HEK293 (cell line): ENCODE measurements at regions not wholly inside any gene's neighbourhood (a gene's known extent, or its start where the extent isn't known, plus 50 kb on each side); places are given as distances from the start of the nearest gene placed in this dataset.

Experiments used
- CTCF ChIP-seq: fragments of 450-650 bp; formaldehyde crosslinking; IDR thresholded peaks from 2 replicates; pipeline ENCODE4 v1.5.1; 2016; ENCODE audit warnings: missing biosample characterization, missing genetic modification characterization
- REST ChIP-seq: fragments of 450-650 bp; formaldehyde crosslinking; IDR thresholded peaks from 2 replicates; pipeline ENCODE4 v1.5.1; 2016; ENCODE audit warnings: missing biosample characterization, missing genetic modification characterization
- SALL2 ChIP-seq: fragments of 450-650 bp; formaldehyde crosslinking; IDR thresholded peaks from 2 replicates; pipeline ENCODE4 v1.5.0; 2017; ENCODE audit warnings: missing biosample characterization, mild to moderate bottlenecking, missing genetic modification characterization, borderline replicate concordance
- ZBTB20 ChIP-seq: fragments of 450-650 bp; formaldehyde crosslinking; IDR thresholded peaks from 2 replicates; pipeline ENCODE4 v1.5.1; 2016; ENCODE audit warnings: missing biosample characterization, missing genetic modification characterization
- ZNF274 ChIP-seq, 2 experiments: fragments of 200-500 bp in 1 of 2; fragments of 450-650 bp in 1 of 2; sonication (Bioruptor generic) in 1 of 2; formaldehyde crosslinking in 1 of 2; IDR thresholded peaks; 2 replicates each; pipeline versions ENCODE4 v1.5.1 to v1.6.1; 2014 to 2016; ENCODE audit warnings: borderline replicate concordance in 1 of 2, inconsistent platforms in 1 of 2, low read length in 1 of 2, missing biosample characterization in 1 of 2, missing genetic modification characterization in 1 of 2
- ZNF335 ChIP-seq: fragments of 450-650 bp; formaldehyde crosslinking; conservative IDR thresholded peaks from 2 replicates; pipeline ENCODE4 v1.5.1; 2016; ENCODE audit warnings: missing biosample characterization, missing genetic modification characterization
- ZNF585B ChIP-seq: fragments of 450-650 bp; formaldehyde crosslinking; IDR thresholded peaks from 2 replicates; pipeline ENCODE4 v1.5.1; 2016; ENCODE audit warnings: missing biosample characterization, missing genetic modification characterization
- ZNF654 ChIP-seq: fragments of 450-650 bp; formaldehyde crosslinking; IDR thresholded peaks from 2 replicates; pipeline ENCODE4 v1.5.1; 2016; ENCODE audit warnings: low read depth, missing biosample characterization, missing genetic modification characterization
- ZNF785 ChIP-seq: fragments of 450-650 bp; formaldehyde crosslinking; IDR thresholded peaks from 2 replicates; pipeline ENCODE4 v1.5.1; 2016; ENCODE audit warnings: missing biosample characterization, missing genetic modification characterization
- TF ChIP-seq, protein P1 (sequence below): sonication (generic); formaldehyde crosslinking; IDR thresholded peaks from 2 replicates; pipeline ENCODE4 v1.8.1; 2022; ENCODE audit warnings: mild to moderate bottlenecking, moderate library complexity, missing genetic modification reagents

- TF ChIP-seq ZNF654 (tag by site-specific recombination) (no peak), REST (tag by site-specific recombination) (no peak), CTCF (tag by site-specific recombination) (no peak), ZNF785 (no peak), ZNF585B (tag by site-specific recombination) (no peak), ZNF274 (IDR thresholded peaks at IDR 0.05; ENCODE audit: low read length) (no peak), ZNF274 (tag by site-specific recombination; IDR thresholded peaks at IDR 0.05; ENCODE audit: borderline replicate concordance) (no peak), ZNF335 (no peak), ZBTB20 (tag by site-specific recombination) (no peak), SALL2 (no peak)
- TF ChIP-seq, protein P1, sequence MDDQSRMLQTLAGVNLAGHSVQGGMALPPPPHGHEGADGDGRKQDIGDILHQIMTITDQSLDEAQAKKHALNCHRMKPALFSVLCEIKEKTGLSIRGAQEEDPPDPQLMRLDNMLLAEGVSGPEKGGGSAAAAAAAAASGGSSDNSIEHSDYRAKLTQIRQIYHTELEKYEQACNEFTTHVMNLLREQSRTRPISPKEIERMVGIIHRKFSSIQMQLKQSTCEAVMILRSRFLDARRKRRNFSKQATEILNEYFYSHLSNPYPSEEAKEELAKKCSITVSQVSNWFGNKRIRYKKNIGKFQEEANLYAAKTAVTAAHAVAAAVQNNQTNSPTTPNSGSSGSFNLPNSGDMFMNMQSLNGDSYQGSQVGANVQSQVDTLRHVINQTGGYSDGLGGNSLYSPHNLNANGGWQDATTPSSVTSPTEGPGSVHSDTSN (CRISPR knock-in tag), result no peak
These were observed 244.1 kb downstream of the ACKR3 start for GRCh38 chr2:236813766-236814165.
